Body of pancreas (tissue), 4 donors: ENCODE measurements at regions not wholly inside any gene's neighbourhood (a gene's known extent, or its start where the extent isn't known, plus 50 kb on each side); places are given as distances from the start of the nearest gene placed in this dataset.

Source experiments
- POLR2A ChIP-seq, 3 donors: fragments of 450-650 bp; IDR thresholded peaks; one replicate each; pipeline ENCODE4 v1.6.1; 2016; ENCODE audit warnings: antibody characterized with exemption in 3 of 3, mild to moderate bottlenecking in 2 of 3
- TF ChIP-seq, protein P1 (sequence below), 7 experiments: fragments of 450-650 bp in 4 of 7; fragments of 200-600 bp in 3 of 7; sonication (generic) in 3 of 7; IDR thresholded peaks; one replicate each; pipeline ENCODE4 v1.5.1; 2016 to 2019; ENCODE audit warnings: antibody characterized with exemption in 7 of 7

DNA sequence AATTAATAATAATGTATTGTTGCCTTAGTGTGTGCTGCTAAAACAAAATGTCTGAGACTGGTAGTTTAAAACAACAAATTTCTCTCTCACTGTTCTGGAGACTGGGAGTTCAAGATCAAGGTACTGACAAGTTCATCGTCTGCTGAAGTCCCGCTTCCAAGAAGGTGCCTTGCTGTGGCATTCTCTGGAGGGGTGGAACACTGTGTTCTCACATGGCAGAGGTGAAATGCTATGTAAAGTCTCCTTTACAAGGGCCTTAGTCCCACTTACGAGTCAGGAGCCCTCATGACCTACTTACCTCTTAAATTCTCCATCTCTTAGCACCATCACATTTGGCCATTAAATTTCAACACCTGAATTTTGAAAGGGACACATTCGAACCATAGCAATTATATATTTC, 299.2 kb upstream of the RBMS1 start:
- no peak for TF ChIP-seq POLR2A (IDR thresholded peaks at IDR 0.05)
- TF ChIP-seq, protein P1, sequence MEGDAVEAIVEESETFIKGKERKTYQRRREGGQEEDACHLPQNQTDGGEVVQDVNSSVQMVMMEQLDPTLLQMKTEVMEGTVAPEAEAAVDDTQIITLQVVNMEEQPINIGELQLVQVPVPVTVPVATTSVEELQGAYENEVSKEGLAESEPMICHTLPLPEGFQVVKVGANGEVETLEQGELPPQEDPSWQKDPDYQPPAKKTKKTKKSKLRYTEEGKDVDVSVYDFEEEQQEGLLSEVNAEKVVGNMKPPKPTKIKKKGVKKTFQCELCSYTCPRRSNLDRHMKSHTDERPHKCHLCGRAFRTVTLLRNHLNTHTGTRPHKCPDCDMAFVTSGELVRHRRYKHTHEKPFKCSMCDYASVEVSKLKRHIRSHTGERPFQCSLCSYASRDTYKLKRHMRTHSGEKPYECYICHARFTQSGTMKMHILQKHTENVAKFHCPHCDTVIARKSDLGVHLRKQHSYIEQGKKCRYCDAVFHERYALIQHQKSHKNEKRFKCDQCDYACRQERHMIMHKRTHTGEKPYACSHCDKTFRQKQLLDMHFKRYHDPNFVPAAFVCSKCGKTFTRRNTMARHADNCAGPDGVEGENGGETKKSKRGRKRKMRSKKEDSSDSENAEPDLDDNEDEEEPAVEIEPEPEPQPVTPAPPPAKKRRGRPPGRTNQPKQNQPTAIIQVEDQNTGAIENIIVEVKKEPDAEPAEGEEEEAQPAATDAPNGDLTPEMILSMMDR (IDR thresholded peaks at IDR 0.05): no peak
